ENCODE measurements at regions not wholly inside any gene's neighbourhood (a gene's known extent, or its start where the extent isn't known, plus 50 kb on each side); places are given as distances from the start of the nearest gene placed in this dataset.

DNA sequence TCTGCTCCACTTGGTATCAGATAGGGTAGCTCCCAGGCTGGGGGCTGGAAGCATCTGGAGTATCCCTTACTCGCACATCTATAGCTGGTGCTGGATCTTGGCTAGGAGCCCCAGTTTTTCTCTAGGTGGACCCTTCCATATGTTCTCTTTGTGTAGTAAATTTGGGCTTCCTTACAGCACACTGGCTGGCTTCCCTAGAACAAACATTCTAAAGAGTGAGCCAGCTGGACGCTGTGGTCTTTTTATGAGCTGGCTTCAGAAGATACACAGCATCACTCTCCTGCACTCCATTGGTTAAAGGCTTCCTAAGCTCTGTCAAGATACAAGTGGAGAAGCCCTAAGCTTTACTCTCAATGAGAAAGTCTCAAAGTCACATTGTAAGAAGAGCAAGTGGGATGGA lies 322.1 kb downstream of the WDR72 start:
- no peaks in the 10 kb centered on the region for H3K27me3 Mint-ChIP-seq (ENCODE audit: low read depth)
- no peaks in the 10 kb centered on the region for H3K4me1 Mint-ChIP-seq (ENCODE audit: low read depth)
- no peak overlapping the region for H3K27ac Mint-ChIP-seq
- H3K36me3 Mint-ChIP-seq (ENCODE audit: low read depth): no peaks in the 10 kb centered on the region
- no peak for DNase-seq (ENCODE audit: low spot score)
- H3K4me3 Mint-ChIP-seq: no peak overlapping the region
- H3K9me3 Mint-ChIP-seq: no peaks in the 10 kb centered on the region

DNA sequence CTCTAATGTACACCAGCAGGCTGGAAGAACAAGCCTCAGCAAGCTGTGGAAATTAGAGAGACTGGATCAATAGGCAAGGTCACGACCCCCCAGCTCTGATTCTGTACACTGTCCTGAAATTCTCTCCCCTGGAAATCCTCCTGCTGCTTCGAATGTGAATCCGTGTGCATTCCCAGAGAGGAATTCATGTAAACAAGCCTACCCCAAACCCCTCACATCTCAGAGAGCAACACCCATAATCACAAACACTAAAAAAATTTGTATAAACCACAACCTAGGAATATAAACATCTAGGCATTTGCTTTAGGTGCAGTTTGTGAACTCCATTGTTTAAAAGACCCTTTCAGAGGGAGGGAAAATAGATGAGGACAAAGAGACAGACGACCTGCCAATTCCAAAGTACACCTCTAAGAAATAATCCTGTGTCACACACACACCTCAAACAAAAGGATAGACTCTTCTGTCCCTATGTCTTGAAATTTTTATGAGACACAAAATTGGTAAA lies 325.2 kb downstream of the WDR72 start:
- Mint-ChIP-seq H3K4me3 (no peak overlapping the region), H3K4me1 (ENCODE audit: low read depth) (no peaks in the 10 kb centered on the region), H3K9me3 (peaks cover 4% of the 10 kb centered on the region), H3K27ac (no peak overlapping the region), H3K36me3 (ENCODE audit: low read depth) (no peaks in the 10 kb centered on the region), H3K27me3 (ENCODE audit: low read depth) (no peaks in the 10 kb centered on the region)
- no peak for DNase-seq (ENCODE audit: low spot score)

DNA sequence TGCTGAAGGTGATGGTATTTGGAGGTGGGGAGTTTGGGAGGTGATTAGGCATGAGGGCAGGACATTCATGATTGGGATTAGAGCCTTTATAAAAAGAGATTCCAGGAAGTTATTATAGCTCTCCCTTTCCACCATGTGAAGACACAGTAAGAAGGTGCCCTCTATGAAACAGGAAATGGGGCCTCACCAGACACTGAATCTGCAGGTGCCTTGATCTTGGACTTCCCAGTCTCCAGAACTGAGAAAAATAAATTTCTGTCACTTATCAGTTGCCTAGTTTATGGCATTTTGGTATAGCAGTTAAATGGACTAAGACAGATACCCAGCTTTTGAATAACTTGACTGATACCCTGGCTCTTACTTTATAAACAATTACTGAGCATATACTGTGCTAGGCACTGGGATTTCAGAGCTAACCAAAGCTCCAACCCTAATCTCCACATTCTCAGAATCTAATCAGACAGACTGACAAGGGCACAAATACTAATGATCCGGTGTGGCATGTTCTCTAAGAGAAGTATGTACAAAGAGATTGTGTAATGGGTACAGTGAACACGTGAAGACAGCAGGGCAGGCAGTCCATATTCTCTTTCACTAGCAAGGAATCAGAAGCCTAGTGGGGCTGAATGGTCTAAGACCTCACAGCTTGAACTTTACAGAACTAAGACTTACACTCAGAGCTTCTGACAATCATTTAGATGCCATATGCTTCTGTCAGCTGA lies 343.1 kb downstream of the WDR72 start:
- Mint-ChIP-seq H3K36me3 (ENCODE audit: low read depth) (no peaks in the 10 kb centered on the region), H3K4me1 (ENCODE audit: low read depth) (no peaks in the 10 kb centered on the region), H3K9me3 (peaks cover 6% of the 10 kb centered on the region), H3K4me3 (no peak overlapping the region), H3K27ac (no peak overlapping the region), H3K27me3 (ENCODE audit: low read depth) (no peaks in the 10 kb centered on the region)
- DNase-seq (ENCODE audit: low spot score): no peak

DNA sequence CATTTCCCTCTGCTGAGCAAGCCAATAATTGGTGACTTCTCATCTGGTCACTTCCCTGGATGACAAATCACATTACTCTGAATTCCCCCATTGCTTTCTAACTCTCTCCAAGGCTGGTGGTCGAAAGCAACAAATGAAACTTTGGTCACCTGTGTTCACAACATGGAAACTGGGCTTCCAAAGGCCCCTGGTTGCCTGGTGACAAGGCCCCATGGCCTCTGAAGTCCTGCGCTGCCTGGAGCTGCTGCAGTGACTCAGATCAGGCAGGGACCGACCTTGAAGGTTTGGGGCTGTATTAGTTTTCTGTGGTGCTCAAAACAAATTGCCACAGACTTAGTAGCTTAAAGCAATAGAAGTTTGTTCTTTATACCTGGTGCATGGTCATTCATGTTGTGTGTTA lies 345.3 kb downstream of the WDR72 start:
- Mint-ChIP-seq H3K4me3 (no peak overlapping the region), H3K9me3 (peaks cover 6% of the 10 kb centered on the region), H3K27ac (no peak overlapping the region), H3K36me3 (ENCODE audit: low read depth) (no peaks in the 10 kb centered on the region), H3K27me3 (ENCODE audit: low read depth) (no peaks in the 10 kb centered on the region), H3K4me1 (ENCODE audit: low read depth) (no peaks in the 10 kb centered on the region)
- no peak for DNase-seq (ENCODE audit: low spot score)

DNA sequence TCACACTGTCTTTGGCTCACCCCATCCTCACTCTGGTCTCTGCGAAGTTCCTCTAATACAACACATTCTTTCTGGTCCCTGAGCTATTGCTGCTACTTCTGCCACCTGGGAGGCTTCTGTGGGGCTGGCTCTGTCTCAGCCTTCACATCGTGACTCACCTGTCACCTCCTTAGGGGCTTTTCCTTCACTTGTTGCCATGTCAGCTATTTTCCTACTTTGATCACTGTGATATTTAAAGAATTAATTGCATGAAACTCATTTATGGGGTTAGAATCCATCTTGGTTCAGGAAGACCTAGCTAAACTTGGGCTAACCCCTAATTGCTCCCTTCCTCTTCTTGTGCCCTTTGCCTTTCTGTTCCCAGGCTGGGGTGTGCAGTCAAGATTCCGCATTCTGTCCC lies 346.9 kb downstream of the WDR72 start:
- Mint-ChIP-seq H3K4me3 (no peak overlapping the region), H3K4me1 (ENCODE audit: low read depth) (no peaks in the 10 kb centered on the region), H3K9me3 (peaks cover 6% of the 10 kb centered on the region), H3K27ac (no peak overlapping the region), H3K27me3 (ENCODE audit: low read depth) (no peaks in the 10 kb centered on the region), H3K36me3 (ENCODE audit: low read depth) (no peaks in the 10 kb centered on the region)
- no peak for DNase-seq (ENCODE audit: low spot score)

DNA sequence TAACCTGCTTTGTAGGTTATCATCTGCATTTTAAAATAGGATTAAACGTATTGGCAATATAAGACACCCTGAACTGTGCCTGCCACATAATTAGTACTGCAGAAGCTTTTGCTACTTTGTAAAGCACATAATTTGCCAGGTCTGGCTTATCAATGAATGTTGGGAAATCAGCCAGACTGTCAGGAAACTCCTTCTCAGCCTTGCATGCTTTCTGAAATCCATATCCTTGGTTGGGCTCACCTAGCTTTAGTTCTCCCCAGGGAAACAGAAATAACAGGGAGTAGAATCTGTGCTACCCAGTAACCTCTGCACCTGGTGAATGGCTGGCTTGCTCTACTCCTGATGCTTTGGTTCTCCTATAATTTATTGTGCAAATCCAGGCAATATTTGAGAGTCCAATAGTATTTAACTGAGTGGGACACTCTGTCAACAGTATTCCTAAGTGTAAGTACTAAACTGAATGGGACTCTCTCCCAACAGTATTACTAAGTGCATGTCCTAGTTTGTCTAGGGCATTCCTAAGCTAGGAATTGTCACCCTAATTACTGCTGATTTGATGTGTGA lies 354.5 kb downstream of the WDR72 start:
- no peaks in the 10 kb centered on the region for H3K27me3 Mint-ChIP-seq (ENCODE audit: low read depth)
- no peak for DNase-seq (ENCODE audit: low spot score)
- H3K9me3 Mint-ChIP-seq: no peaks in the 10 kb centered on the region
- no peak overlapping the region for H3K4me3 Mint-ChIP-seq
- H3K27ac Mint-ChIP-seq: no peak overlapping the region
- H3K4me1 Mint-ChIP-seq (ENCODE audit: low read depth): no peaks in the 10 kb centered on the region
- no peaks in the 10 kb centered on the region for H3K36me3 Mint-ChIP-seq (ENCODE audit: low read depth)

DNA sequence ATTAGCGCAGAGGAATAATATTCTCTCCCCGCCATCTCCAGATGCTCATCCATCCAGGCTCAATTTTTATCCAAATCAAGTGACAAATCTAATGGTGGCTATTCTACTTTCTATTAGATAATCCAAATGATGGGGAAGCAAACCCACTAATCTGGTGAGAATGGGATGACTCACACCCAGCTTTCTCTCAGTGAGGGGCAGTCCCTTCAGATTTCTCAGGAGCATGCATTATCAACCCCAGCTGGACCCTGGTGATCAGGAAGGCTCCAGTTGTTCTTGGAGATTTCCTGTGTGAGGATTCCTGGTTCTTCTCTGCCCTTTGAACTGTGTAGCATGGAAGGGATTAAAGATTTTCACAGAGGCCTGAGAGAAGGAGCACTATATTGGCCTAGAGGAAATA lies 358.0 kb downstream of the WDR72 start:
- Mint-ChIP-seq H3K27ac (no peak overlapping the region), H3K4me3 (no peak overlapping the region), H3K36me3 (ENCODE audit: low read depth) (no peaks in the 10 kb centered on the region), H3K27me3 (ENCODE audit: low read depth) (no peaks in the 10 kb centered on the region), H3K9me3 (no peaks in the 10 kb centered on the region), H3K4me1 (ENCODE audit: low read depth) (no peaks in the 10 kb centered on the region)
- DNase-seq (ENCODE audit: low spot score): no peak

DNA sequence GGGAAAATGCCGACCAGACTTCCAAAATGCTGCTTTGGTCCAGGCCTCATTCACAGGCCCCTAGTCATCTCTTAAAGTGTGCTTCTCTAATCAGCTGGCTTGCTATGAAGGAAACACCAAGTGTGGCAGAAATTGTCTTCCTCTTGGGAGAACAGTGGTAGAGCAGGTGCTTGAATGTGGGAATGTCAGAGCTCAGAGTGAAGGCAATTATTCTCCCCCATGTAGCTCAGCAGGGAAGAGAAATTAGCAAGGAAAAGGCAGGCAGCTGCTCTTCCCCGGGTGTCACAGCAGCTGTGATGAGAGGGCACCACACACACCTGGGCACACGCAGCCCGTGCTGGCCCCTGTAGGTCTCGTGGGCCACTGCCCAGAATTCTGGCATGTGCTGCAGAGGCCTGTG lies 358.5 kb downstream of the WDR72 start:
- Mint-ChIP-seq H3K27me3 (ENCODE audit: low read depth) (no peaks in the 10 kb centered on the region), H3K27ac (no peak overlapping the region), H3K4me3 (no peak overlapping the region), H3K4me1 (ENCODE audit: low read depth) (no peaks in the 10 kb centered on the region), H3K36me3 (ENCODE audit: low read depth) (no peaks in the 10 kb centered on the region), H3K9me3 (no peaks in the 10 kb centered on the region)
- DNase-seq (ENCODE audit: low spot score): no peak

DNA sequence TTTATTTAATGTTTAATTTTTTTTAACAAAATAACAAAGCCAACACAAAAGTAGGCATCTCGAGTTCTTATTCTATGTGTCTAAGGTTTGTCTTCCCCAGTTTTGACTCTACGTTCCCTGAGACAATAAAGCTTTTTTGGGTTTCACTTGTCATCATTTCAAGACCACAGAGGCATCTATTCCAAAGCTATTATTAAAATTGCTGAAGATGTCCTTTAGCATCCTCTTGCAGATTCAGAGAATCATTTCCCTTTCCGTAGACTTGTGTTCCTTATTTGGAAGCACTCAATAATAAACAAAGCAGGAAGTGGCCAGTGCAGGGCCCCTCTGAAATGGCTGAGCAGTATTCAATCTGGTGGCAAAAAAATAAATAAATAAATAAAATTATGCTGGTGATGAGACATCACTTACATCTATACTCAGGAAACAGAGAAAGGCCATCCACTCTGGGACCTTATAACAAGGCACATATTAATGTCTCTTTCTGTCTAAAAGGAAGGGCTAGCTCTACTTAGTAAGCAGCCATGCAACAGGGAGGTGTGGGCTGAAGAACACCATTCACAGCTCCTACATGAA lies 362.3 kb downstream of the WDR72 start:
- no peaks in the 10 kb centered on the region for H3K9me3 Mint-ChIP-seq
- DNase-seq (ENCODE audit: low spot score): no peak
- H3K27me3 Mint-ChIP-seq (ENCODE audit: low read depth): no peaks in the 10 kb centered on the region
- no peak overlapping the region for H3K4me3 Mint-ChIP-seq
- H3K4me1 Mint-ChIP-seq (ENCODE audit: low read depth): no peaks in the 10 kb centered on the region
- H3K27ac Mint-ChIP-seq: no peak overlapping the region
- no peaks in the 10 kb centered on the region for H3K36me3 Mint-ChIP-seq (ENCODE audit: low read depth)

DNA sequence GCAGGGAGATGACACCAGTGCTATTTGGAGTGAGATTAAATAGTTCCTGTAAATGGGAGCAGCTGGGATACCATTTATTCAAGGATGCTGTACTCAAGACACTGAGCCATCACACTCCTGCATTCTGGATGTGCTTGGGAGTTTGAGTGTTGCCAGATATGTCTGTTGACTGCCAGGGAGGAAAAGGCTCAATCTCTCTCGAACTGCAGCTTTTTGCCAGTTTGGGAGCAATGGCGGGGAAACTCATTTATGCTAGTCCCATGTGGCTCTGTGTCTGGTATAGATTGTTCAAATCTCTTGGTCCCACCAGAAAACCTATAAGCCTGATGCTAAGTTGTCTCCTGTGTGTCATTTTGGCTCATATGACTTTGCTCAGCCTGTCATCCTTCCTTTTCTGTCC lies 363.6 kb downstream of the WDR72 start:
- Mint-ChIP-seq H3K9me3 (no peaks in the 10 kb centered on the region), H3K27me3 (ENCODE audit: low read depth) (no peaks in the 10 kb centered on the region)

DNA sequence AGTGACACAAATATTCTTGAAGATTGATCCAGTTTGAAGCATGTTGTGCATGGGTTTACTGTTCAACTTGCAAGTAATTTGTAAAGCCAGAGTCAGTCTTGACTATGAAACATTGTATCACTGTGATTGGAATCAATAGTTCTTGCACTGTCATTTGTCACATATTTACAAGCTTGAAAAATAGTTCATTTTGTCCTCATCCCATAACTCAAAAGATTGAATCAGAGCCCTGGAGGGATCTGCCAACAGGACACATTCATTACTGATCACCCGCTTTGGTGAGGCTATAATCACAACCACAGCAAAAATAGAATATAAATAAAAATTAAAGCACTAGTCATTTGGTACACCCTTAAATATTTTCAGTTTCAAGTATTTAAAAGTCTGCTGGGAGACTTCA lies 368.9 kb downstream of the WDR72 start:
- no peak overlapping the region for H3K27ac Mint-ChIP-seq
- no peaks in the 10 kb centered on the region for H3K27me3 Mint-ChIP-seq (ENCODE audit: low read depth)
- H3K4me3 Mint-ChIP-seq: no peak overlapping the region
- H3K36me3 Mint-ChIP-seq (ENCODE audit: low read depth): no peaks in the 10 kb centered on the region
- no peaks in the 10 kb centered on the region for H3K9me3 Mint-ChIP-seq
- H3K4me1 Mint-ChIP-seq (ENCODE audit: low read depth): no peaks in the 10 kb centered on the region
- no peak for DNase-seq (ENCODE audit: low spot score)

More for the DNA sequence above, 363.6 kb downstream of the WDR72 start:
- no peak overlapping the region for H3K27ac Mint-ChIP-seq
- no peak for DNase-seq (ENCODE audit: low spot score)
- no peak overlapping the region for H3K4me3 Mint-ChIP-seq
- no peaks in the 10 kb centered on the region for H3K36me3 Mint-ChIP-seq (ENCODE audit: low read depth)
- H3K4me1 Mint-ChIP-seq (ENCODE audit: low read depth): no peaks in the 10 kb centered on the region

DNA sequence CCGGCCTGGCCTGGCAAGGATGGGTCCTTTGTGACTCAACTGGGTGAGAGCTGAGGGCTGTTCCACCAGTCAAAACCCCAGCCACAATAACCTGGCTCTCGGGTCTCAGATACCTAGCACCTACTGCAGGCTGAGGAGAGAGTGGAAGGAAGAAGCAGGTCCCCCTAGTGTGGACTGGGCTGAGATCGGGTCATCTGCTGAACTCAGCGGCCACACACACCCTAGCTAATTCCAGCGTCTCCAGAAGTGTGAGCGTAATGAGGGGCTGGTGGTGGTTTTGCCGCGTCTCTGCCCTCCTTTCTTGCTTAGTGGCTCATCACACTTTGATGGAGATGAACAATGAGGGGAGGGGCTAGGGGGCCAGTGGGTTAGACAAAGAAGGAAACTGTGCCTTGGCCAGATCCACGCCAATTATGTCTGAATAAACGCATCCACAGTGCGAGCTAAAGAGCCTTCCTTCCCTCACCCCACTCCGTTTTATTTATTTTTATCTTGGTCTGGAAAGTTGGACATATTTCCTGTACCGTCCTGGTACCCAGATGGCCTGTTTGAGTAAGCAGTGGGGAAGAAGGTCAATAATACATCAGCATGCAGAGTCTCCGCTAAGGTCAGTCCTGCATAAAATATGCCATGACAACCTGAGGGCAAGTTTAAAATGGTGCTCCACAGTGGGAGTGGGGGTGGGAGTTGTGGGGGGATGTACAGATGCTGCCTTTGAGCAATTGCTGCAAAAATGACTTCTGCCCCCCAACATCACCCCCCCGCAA lies 370.0 kb downstream of the WDR72 start:
- Mint-ChIP-seq H3K27me3 (ENCODE audit: low read depth) (no peaks in the 10 kb centered on the region), H3K4me1 (ENCODE audit: low read depth) (no peaks in the 10 kb centered on the region), H3K4me3 (no peak overlapping the region), H3K36me3 (ENCODE audit: low read depth) (no peaks in the 10 kb centered on the region), H3K9me3 (no peaks in the 10 kb centered on the region), H3K27ac (no peak overlapping the region)
- no peak for DNase-seq (ENCODE audit: low spot score)

DNA sequence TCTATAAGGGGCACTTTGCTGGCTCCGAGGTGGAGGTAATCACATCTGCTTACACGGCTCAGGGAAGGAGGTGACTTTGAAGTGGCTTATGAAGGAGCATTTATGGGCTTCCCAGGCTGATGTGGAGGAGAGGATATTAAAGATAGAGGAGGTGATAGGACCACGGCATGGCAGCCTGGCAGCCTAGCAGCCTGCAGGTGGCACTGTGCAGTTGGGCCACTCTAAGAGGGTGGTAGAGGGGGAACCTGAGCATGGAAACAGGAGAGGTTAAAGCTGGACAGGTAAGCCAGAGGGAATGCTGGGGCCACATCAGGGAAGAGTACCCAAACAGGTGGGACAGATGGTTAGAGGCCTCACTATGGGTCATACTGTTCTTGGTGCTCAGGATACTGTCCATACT lies 375.0 kb downstream of the WDR72 start:
- no peak overlapping the region for H3K4me3 Mint-ChIP-seq
- H3K9me3 Mint-ChIP-seq: peaks cover 3% of the 10 kb centered on the region
- no peaks in the 10 kb centered on the region for H3K36me3 Mint-ChIP-seq (ENCODE audit: low read depth)
- no peaks in the 10 kb centered on the region for H3K4me1 Mint-ChIP-seq (ENCODE audit: low read depth)
- no peak overlapping the region for H3K27ac Mint-ChIP-seq
- no peak for DNase-seq (ENCODE audit: low spot score)
- H3K27me3 Mint-ChIP-seq (ENCODE audit: low read depth): no peaks in the 10 kb centered on the region

DNA sequence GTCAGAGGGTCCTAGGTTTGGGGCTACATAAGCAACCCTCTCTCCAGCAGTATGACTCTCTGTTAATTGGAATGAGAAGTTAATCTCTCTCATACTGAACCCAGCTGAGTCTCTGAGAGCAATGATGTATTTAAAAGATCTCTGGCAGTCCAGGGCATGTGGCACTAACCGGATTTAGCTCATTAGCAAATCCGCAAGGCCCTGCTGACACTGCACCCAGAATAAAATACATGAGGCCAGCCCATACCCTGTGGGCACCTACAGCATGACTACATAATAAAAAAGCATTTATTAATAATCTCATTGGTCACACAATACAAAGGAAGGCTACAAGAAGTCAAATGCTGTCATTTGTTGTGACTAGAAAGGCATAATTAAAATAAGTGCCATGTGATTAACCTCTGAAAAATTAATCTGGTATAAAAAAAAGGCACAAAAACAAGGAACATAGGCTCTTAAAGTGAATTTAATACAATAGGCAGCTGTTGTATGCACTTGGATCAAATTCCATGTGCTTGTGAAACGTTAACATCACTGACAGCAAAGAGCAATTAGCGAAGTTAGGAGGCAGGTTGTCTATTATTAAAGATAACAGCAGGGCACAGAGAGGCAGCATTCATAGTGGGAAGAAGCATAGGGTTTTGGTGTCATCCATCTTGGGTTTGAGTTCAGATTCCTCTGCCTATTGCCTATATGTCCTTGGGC lies 381.2 kb downstream of the WDR72 start:
- Mint-ChIP-seq H3K4me3 (no peak overlapping the region), H3K36me3 (ENCODE audit: low read depth) (no peaks in the 10 kb centered on the region), H3K27ac (no peak overlapping the region)

More for the DNA sequence above, 381.2 kb downstream of the WDR72 start:
- Mint-ChIP-seq H3K4me1 (ENCODE audit: low read depth) (no peaks in the 10 kb centered on the region), H3K27me3 (ENCODE audit: low read depth) (no peaks in the 10 kb centered on the region), H3K9me3 (peaks cover 3% of the 10 kb centered on the region)
- no peak for DNase-seq (ENCODE audit: low spot score)

All from T-helper 2 cell treated with Interferon-gamma antibody and Interleukin-4, amounts not matched to agents 5 μg/mL and 100 μg/mL, for 36 hours (primary cell).